ENCODE measurements at regions not wholly inside any gene's neighbourhood (a gene's known extent, or its start where the extent isn't known, plus 50 kb on each side); places are given as distances from the start of the nearest gene placed in this dataset.

- no peak for TF ChIP-seq CBX3 (IDR thresholded peaks at IDR 0.05; ENCODE audit: low read depth)
These were observed 199.9 kb downstream of the GATA3 start (continued) for GRCh38 chr10:8254350-8254749.

DNA sequence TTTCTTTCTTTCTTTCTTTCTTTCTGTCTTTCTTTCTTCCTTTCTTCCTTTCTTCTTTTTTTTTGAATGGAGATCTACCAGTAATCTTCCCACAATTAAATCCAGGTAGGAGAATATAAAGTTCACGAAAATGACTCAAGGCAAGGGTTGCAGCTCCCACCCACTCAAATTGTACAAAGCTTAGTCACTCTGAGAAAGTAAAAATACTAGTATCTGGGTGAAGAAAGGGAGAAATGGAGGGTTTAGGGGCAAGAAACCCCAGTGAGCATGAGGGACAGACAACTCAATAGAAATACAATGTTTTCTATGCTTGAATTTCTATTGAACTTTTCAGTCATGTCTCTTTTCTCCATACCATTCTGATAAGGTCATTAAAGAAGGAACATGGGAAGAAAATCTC is 200.8 kb downstream of the GATA3 start:
- Histone ChIP-seq H4K20me1 (ENCODE audit: insufficient read depth) (no peaks in the 10 kb centered on the region), H3K27me3 (ENCODE audit: insufficient read depth, low read length) (peaks cover 10% of the 10 kb centered on the region; the same call in 1 of the 2 replicates), H2AFZ (ENCODE audit: low read depth, low read length, poor library complexity, severe bottlenecking) (no peak overlapping the region), H3K9me3 (ENCODE audit: control insufficient read depth in 1 of 2, insufficient read depth in 1 of 2, low read depth in 1 of 2, low read length in 2 of 2) (no peaks in the 10 kb centered on the region), H3K27ac (ENCODE audit: low read depth, low read length) (no peak overlapping the region), H3K9me2 (ENCODE audit: insufficient read depth) (no peaks in the 10 kb centered on the region), H3K36me3 (ENCODE audit: control insufficient read depth in 1 of 2, insufficient read depth in 2 of 2, low read length in 2 of 2) (no peaks in the 10 kb centered on the region), H3K4me3 (replicated peaks in 1 of 2; ENCODE audit: low read depth in 1 of 2, low read length in 2 of 2) (no peak overlapping the region), H3K79me2 (ENCODE audit: insufficient read depth, low read length) (no peaks in the 10 kb centered on the region), H3K4me2 (ENCODE audit: low read length) (no peak overlapping the region), H3K9ac (ENCODE audit: low read length) (no peak overlapping the region), H3K4me1 (ENCODE audit: control insufficient read depth in 1 of 2, insufficient read depth in 2 of 2, low read length in 2 of 2) (no peaks in the 10 kb centered on the region)
- TF ChIP-seq EZH2 (IDR thresholded peaks at IDR 0.05), result no peak
- TF ChIP-seq RAD21 (IDR thresholded peaks at IDR 0.05; ENCODE audit: low read depth), result no peak
- no peak for TF ChIP-seq ELF1 (IDR thresholded peaks at IDR 0.05; ENCODE audit: borderline replicate concordance, low read depth)
- no peak for TF ChIP-seq SP1 (IDR thresholded peaks at IDR 0.05; ENCODE audit: low read depth)
- no peak for TF ChIP-seq FOSL1 (IDR thresholded peaks at IDR 0.05; ENCODE audit: low read depth)
- no peak for TF ChIP-seq SRF (IDR thresholded peaks at IDR 0.05; ENCODE audit: low read depth)
- no peak for TF ChIP-seq POLR2A (IDR thresholded peaks at IDR 0.05; ENCODE audit: borderline replicate concordance, extremely low read depth, insufficient read depth, insufficient read length)
- TF ChIP-seq ZFX (IDR thresholded peaks at IDR 0.05), result no peak
- TF ChIP-seq, protein P1, sequence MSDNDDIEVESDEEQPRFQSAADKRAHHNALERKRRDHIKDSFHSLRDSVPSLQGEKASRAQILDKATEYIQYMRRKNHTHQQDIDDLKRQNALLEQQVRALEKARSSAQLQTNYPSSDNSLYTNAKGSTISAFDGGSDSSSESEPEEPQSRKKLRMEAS (IDR thresholded peaks at IDR 0.05), result no peak
- TF ChIP-seq TCF7L2 (IDR thresholded peaks at IDR 0.05; ENCODE audit: borderline replicate concordance, extremely low read depth, insufficient read depth, insufficient read length), result no peak
- no peak for TF ChIP-seq ZNF274 (IDR thresholded peaks at IDR 0.05; ENCODE audit: low read depth, low read length)
- TF ChIP-seq SIN3A (IDR thresholded peaks at IDR 0.05; ENCODE audit: low read depth), result no peak
- TF ChIP-seq JUND (IDR thresholded peaks at IDR 0.05), result no peak
- TF ChIP-seq CBX3 (IDR thresholded peaks at IDR 0.05; ENCODE audit: low read depth), result no peak
- TF ChIP-seq, protein P2, sequence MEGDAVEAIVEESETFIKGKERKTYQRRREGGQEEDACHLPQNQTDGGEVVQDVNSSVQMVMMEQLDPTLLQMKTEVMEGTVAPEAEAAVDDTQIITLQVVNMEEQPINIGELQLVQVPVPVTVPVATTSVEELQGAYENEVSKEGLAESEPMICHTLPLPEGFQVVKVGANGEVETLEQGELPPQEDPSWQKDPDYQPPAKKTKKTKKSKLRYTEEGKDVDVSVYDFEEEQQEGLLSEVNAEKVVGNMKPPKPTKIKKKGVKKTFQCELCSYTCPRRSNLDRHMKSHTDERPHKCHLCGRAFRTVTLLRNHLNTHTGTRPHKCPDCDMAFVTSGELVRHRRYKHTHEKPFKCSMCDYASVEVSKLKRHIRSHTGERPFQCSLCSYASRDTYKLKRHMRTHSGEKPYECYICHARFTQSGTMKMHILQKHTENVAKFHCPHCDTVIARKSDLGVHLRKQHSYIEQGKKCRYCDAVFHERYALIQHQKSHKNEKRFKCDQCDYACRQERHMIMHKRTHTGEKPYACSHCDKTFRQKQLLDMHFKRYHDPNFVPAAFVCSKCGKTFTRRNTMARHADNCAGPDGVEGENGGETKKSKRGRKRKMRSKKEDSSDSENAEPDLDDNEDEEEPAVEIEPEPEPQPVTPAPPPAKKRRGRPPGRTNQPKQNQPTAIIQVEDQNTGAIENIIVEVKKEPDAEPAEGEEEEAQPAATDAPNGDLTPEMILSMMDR (IDR thresholded peaks at IDR 0.05 in 2 of 3, conservative IDR thresholded peaks at IDR 0.05 in 1 of 3; ENCODE audit: borderline replicate concordance in 1 of 3, insufficient read depth in 1 of 3, low read depth in 2 of 3, low read length in 2 of 3), result no peak
- TF ChIP-seq EZH2phosphoT487 (IDR thresholded peaks at IDR 0.05; ENCODE audit: borderline replicate concordance), result no peak
- no peak for TF ChIP-seq CEBPB (IDR thresholded peaks at IDR 0.05; ENCODE audit: low read depth)
- no peak for TF ChIP-seq YY1 (IDR thresholded peaks at IDR 0.05; ENCODE audit: extremely low read depth, insufficient replicate concordance, low read depth, low read length)
- TF ChIP-seq, protein P3, sequence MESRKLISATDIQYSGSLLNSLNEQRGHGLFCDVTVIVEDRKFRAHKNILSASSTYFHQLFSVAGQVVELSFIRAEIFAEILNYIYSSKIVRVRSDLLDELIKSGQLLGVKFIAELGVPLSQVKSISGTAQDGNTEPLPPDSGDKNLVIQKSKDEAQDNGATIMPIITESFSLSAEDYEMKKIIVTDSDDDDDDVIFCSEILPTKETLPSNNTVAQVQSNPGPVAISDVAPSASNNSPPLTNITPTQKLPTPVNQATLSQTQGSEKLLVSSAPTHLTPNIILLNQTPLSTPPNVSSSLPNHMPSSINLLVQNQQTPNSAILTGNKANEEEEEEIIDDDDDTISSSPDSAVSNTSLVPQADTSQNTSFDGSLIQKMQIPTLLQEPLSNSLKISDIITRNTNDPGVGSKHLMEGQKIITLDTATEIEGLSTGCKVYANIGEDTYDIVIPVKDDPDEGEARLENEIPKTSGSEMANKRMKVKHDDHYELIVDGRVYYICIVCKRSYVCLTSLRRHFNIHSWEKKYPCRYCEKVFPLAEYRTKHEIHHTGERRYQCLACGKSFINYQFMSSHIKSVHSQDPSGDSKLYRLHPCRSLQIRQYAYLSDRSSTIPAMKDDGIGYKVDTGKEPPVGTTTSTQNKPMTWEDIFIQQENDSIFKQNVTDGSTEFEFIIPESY (IDR thresholded peaks at IDR 0.05; ENCODE audit: extremely low read depth, insufficient replicate concordance, low read length), result no peak
- intact Hi-C loops (cut with micrococcal nuclease), result no loop called here
- BruUV-seq (replicated peaks), result no TSS peak
- DNase-seq (ENCODE audit: low read depth, low spot score), result no peak
- POLR2A ChIA-PET, result no interaction called here
- CTCF ChIA-PET, result no interaction called here
- ATAC-seq, result no peak
- RAD21 ChIA-PET (ENCODE audit: low non-redundant PET in 1 of 2, low total read pairs in 2 of 2, uncharacterized antibody in 2 of 2, unreplicated experiment in 2 of 2), result no interaction called here

All from HCT116 (cell line).